K562 (cell line): ENCODE measurements at regions not wholly inside any gene's neighbourhood (a gene's known extent, or its start where the extent isn't known, plus 50 kb on each side); places are given as distances from the start of the nearest gene placed in this dataset.

Experiments
- ATAC-seq: fragments of 200-7000 bp; cut with Tn5 transposase; 3 replicates; pipeline ENCODE4 v1.9.1; 2020; ENCODE audit warnings: moderate library complexity
- BruUV-seq: library from RNA; stranded (reverse); fragments of 400-500 nt; replicated peaks from 2 replicates; lab custom pipeline; 2021; lab: Mats Ljungman, UMichigan
- CTCF ChIA-PET: fragments of 300-600 bp; formaldehyde crosslinking; extraction: SDS; loops from one replicate; lab custom pipeline; 2021; ENCODE audit warnings: low intra/inter-chr PET ratio; lab: Yijun Ruan, JAX
- POLR2A ChIA-PET: fragments of 300-600, 350-650 bp; sonication (Branson Sonifier 250); formaldehyde crosslinking; extraction: SDS; loops from one replicate; lab custom pipeline; 2021; ENCODE audit warnings: antibody characterized with exemption, inconsistent platforms; lab: Yijun Ruan, JAX
- DNase-seq, 4 experiments: peaks; one replicate each; pipeline versions ENCODE4 v3.0.0 to v3.0.0-alpha.2; 2011 to 2018; ENCODE audit warnings: low spot score in 3 of 4, mixed read lengths in 3 of 4; ENCODE audit errors: extremely low read depth in 1 of 4
- FAIRE-seq: peaks from 2 replicates; lab custom pipeline; 2011; peaks lifted over from hg19 to GRCh38; lab: Jason Lieb, UNC
- H2AFZ ChIP-seq: 2 replicates; pipeline ENCODE4 v1.6.0; 2011; ENCODE audit warnings: low read depth, low read length, control low read depth, inconsistent platforms
- H3K27ac ChIP-seq: fragments of 200-600 bp; 3 replicates; pipeline ENCODE4 v1.8.0; 2011; ENCODE audit warnings: low read depth, mild to moderate bottlenecking, control low read depth, inconsistent platforms, low read length, moderate library complexity, mixed read lengths; ENCODE audit errors: extremely low read depth
- H3K27me3 ChIP-seq, 2 experiments: fragments of 300-600 bp in 1 of 2; 2 replicates in 1 of 2; 3 replicates in 1 of 2; pipeline versions ENCODE4 v1.6.0 to v1.8.0; 2011; ENCODE audit warnings: inconsistent platforms in 2 of 2, low read length in 2 of 2, mild to moderate bottlenecking in 1 of 2, mixed read lengths in 1 of 2, moderate library complexity in 1 of 2; ENCODE audit not compliant: control insufficient read depth in 2 of 2, insufficient read depth in 2 of 2
- H3K36me3 ChIP-seq: fragments of 300-600 bp; 3 replicates; pipeline ENCODE4 v1.8.0; 2011; ENCODE audit warnings: mild to moderate bottlenecking, low read length, inconsistent platforms; ENCODE audit not compliant: control insufficient read depth, insufficient read depth
- H3K4me1 ChIP-seq, 2 experiments: fragments of 200-600 bp in 1 of 2; replicated peaks in 1 of 2; 2 replicates in 1 of 2; 3 replicates in 1 of 2; pipeline versions ENCODE4 v1.5.1 to v1.8.0; 2011; ENCODE audit warnings: inconsistent platforms in 2 of 2, low read length in 2 of 2, mild to moderate bottlenecking in 1 of 2, mixed read lengths in 1 of 2, moderate library complexity in 1 of 2; ENCODE audit not compliant: control insufficient read depth in 2 of 2, insufficient read depth in 2 of 2
- H3K4me2 ChIP-seq: 2 replicates; pipeline ENCODE4 v1.6.1; 2011; ENCODE audit warnings: low read length, control low read depth, inconsistent platforms, mixed read lengths; ENCODE audit not compliant: insufficient read depth
- H3K4me3 ChIP-seq: fragments of 200-600 bp; sonication (generic), shearing (Covaris generic); 2 replicates; pipeline ENCODE4 v1.5.1; 2016; ENCODE audit warnings: control low read depth, inconsistent platforms
- H3K79me2 ChIP-seq: fragments of 200-600 bp; 3 replicates; pipeline ENCODE4 v1.8.0; 2011; ENCODE audit warnings: low read length, inconsistent platforms; ENCODE audit not compliant: control insufficient read depth, insufficient read depth
- H3K9ac ChIP-seq, 2 experiments: 2 replicates each; pipeline versions ENCODE4 v1.6.0 to v1.6.1; 2011; ENCODE audit warnings: low read depth in 2 of 2, low read length in 2 of 2, control low read depth in 1 of 2, inconsistent platforms in 1 of 2, mild to moderate bottlenecking in 1 of 2, mixed read lengths in 1 of 2; ENCODE audit not compliant: insufficient read depth in 1 of 2
- H3K9me1 ChIP-seq: one replicate; pipeline ENCODE4 v1.6.0; 2011; ENCODE audit warnings: inconsistent platforms, mild to moderate bottlenecking, low read length, moderate library complexity; ENCODE audit not compliant: control insufficient read depth, insufficient read depth
- H3K9me3 ChIP-seq: replicated peaks from 2 replicates; pipeline ENCODE4 v1.5.1; 2011; ENCODE audit warnings: low read depth, low read length, inconsistent platforms; ENCODE audit not compliant: control insufficient read depth, insufficient read depth
- H4K20me1 ChIP-seq: replicated peaks from 2 replicates; pipeline ENCODE4 v1.6.1; 2011; ENCODE audit warnings: low read length, inconsistent platforms, mixed read lengths; ENCODE audit not compliant: control insufficient read depth, insufficient read depth
- BCLAF1 ChIP-seq, 2 experiments: fragments of 450-650 bp in 1 of 2; IDR thresholded peaks; 2 replicates each; pipeline ENCODE4 v1.6.1; 2011 to 2017; ENCODE audit warnings: low read depth in 2 of 2, antibody characterized with exemption in 1 of 2, borderline replicate concordance in 1 of 2, low read length in 1 of 2, mild to moderate bottlenecking in 1 of 2, mixed read lengths in 1 of 2; ENCODE audit not compliant: control insufficient read depth in 1 of 2
- HBP1 ChIP-seq: fragments of 450-650 bp; formaldehyde crosslinking; IDR thresholded peaks from 2 replicates; pipeline ENCODE4 v1.4.0; 2022; ENCODE audit warnings: missing genetic modification characterization
- HLTF ChIP-seq: fragments of 450-650 bp; IDR thresholded peaks from 2 replicates; pipeline ENCODE4 v1.6.1; 2016
- LCOR ChIP-seq: sonication (generic); formaldehyde crosslinking; IDR thresholded peaks from 2 replicates; pipeline ENCODE4 v1.8.0; 2022; ENCODE audit warnings: mild to moderate bottlenecking, missing genetic modification reagents
- PCBP2 ChIP-seq: fragments of 200-400 bp; formaldehyde crosslinking; IDR thresholded peaks from 2 replicates; pipeline ENCODE4 v1.6.1; 2018; ENCODE audit warnings: low read length, low read depth, mild to moderate bottlenecking, moderate library complexity; ENCODE audit not compliant: poor library complexity, severe bottlenecking
- POLR2G ChIP-seq: fragments of 200-400 bp; formaldehyde crosslinking; IDR thresholded peaks from 2 replicates; pipeline ENCODE4 v1.6.1; 2017; ENCODE audit warnings: low read depth, mild to moderate bottlenecking, antibody characterized with exemption, low read length, moderate library complexity
- RCOR1 ChIP-seq, 2 experiments: IDR thresholded peaks; 2 replicates each; pipeline ENCODE4 v1.6.1; 2012; ENCODE audit warnings: low read depth in 2 of 2, low read length in 2 of 2, borderline replicate concordance in 1 of 2, improper control_type of control experiment in 1 of 2
- RFX7 ChIP-seq: fragments of 250-450 bp; sonication (Bioruptor Pico); IDR thresholded peaks from 2 replicates; pipeline ENCODE4 v1.5.1; 2021; ENCODE audit warnings: mild to moderate bottlenecking
- SAP30 ChIP-seq: fragments of 200-600 bp; sonication (generic); IDR thresholded peaks from 2 replicates; pipeline ENCODE4 v1.6.1; 2012; ENCODE audit warnings: borderline replicate concordance, low read depth, mild to moderate bottlenecking, moderate library complexity, low read length, control low read depth, inconsistent platforms; ENCODE audit not compliant: insufficient read depth, poor library complexity, severe bottlenecking
- ZBTB49 ChIP-seq: sonication (generic); formaldehyde crosslinking; IDR thresholded peaks from 2 replicates; pipeline ENCODE4 v1.8.0; 2022; ENCODE audit warnings: missing genetic modification reagents, mild to moderate bottlenecking, borderline replicate concordance
- ZNF511 ChIP-seq: sonication (generic); formaldehyde crosslinking; IDR thresholded peaks from 2 replicates; pipeline ENCODE4 v1.8.0; 2022; ENCODE audit warnings: mild to moderate bottlenecking, missing genetic modification reagents
- WGBS: fragments of 100-300 bp; shearing (Covaris generic); methylation state at CpG from one replicate; pipeline ENCODE4 v1.1.6; 2016; ENCODE audit warnings: low coverage, mixed read lengths; ENCODE audit not compliant: insufficient coverage; ENCODE audit errors: missing lambda C conversion rate; 5-methylcytosine and 5-hydroxymethylcytosine counted together
- in situ Hi-C: fragments of 300-500 bp; cut with MboI; formaldehyde crosslinking; loops from 4 replicates; pipeline ENCODE4 v1.15.0; 2018; ENCODE audit warnings: inconsistent platforms, mixed read lengths
- intact Hi-C: fragments of 100-400 bp; cut with micrococcal nuclease; formaldehyde crosslinking; loops from 2 replicates; pipeline ENCODE4 v1.14.2; 2022

GRCh38 chr10:9994131-9994530 is 1023.5 kb upstream of the CELF2 start:
- WGBS = 2% methylated on average over 3 of the region's 3 CpGs
- in situ Hi-C loops = no loop called here
- H3K4me3 ChIP-seq = no peak overlapping the region
- H3K4me1 ChIP-seq = no peaks in the 10 kb centered on the region
- no peaks in the 10 kb centered on the region for H3K79me2 ChIP-seq
- no peaks in the 10 kb centered on the region for H3K27me3 ChIP-seq
- CTCF ChIA-PET = no interaction called here
- H3K9me3 ChIP-seq = no peaks in the 10 kb centered on the region; the same call in 1 of the 2 replicates
- no peak overlapping the region for H3K27ac ChIP-seq
- no peak overlapping the region for H2AFZ ChIP-seq
- H4K20me1 ChIP-seq = no peaks in the 10 kb centered on the region
- no peaks in the 10 kb centered on the region for H3K36me3 ChIP-seq
- DNase-seq (no peak), FAIRE-seq (no peak), ATAC-seq (no peak)
- no peak overlapping the region for H3K9ac ChIP-seq
- no peak overlapping the region for H3K4me2 ChIP-seq
- no peak for TF ChIP-seq RFX7 (CRISPR knock-in tag)
- TF ChIP-seq HBP1 = no peak
- TF ChIP-seq ZNF511 = no peak
- TF ChIP-seq ZBTB49 = no peak
- no peak for TF ChIP-seq SAP30
- TF ChIP-seq BCLAF1 (IDR thresholded peaks at IDR 0.05; ENCODE audit: borderline replicate concordance in 1 of 2, control insufficient read depth in 1 of 2, low read depth in 2 of 2, low read length in 1 of 2) = no peak
- no peak for TF ChIP-seq LCOR (CRISPR knock-in tag)
- TF ChIP-seq HLTF = no peak
- no peak for TF ChIP-seq PCBP2
- no peak for TF ChIP-seq POLR2G
- TF ChIP-seq RCOR1 (IDR thresholded peaks at IDR 0.05; ENCODE audit: borderline replicate concordance in 1 of 2, low read depth in 2 of 2, low read length in 2 of 2) = no peak
- no peaks in the 10 kb centered on the region for H3K9me1 ChIP-seq
- intact Hi-C loops = no loop called here
- POLR2A ChIA-PET = no interaction called here
- no TSS peak for BruUV-seq
